GM12873 (cell line): ENCODE measurements at regions not wholly inside any gene's neighbourhood (a gene's known extent, or its start where the extent isn't known, plus 50 kb on each side); places are given as distances from the start of the nearest gene placed in this dataset.

ENCODE experiments used
- CTCF ChIP-seq: IDR thresholded peaks from 2 replicates; pipeline ENCODE4 v1.5.1; 2012; ENCODE audit warnings: low read depth, mild to moderate bottlenecking, moderate library complexity, low read length, control low read depth; ENCODE audit not compliant: insufficient read depth; ENCODE audit errors: missing control alignments

GRCh38 chr9:108039012-108039411 lies 549.4 kb upstream of the KLF4 start:
- TF ChIP-seq CTCF = no peak

GRCh38 chr9:108035487-108035886 lies 545.9 kb upstream of the KLF4 start:
- no peak for TF ChIP-seq CTCF

- no peak for TF ChIP-seq CTCF
Observed at GRCh38 chr9:108033976-108034964, 544.7 kb upstream of the KLF4 start.

- no peak for TF ChIP-seq CTCF
Observed at GRCh38 chr9:108024604-108025003, 535.0 kb upstream of the KLF4 start.

- TF ChIP-seq CTCF = no peak
Observed at GRCh38 chr9:108022246-108022935, 532.8 kb upstream of the KLF4 start.

GRCh38 chr9:108021096-108021710 lies 531.6 kb upstream of the KLF4 start:
- TF ChIP-seq CTCF = no peak

GRCh38 chr9:108019821-108020220 lies 530.3 kb upstream of the KLF4 start:
- TF ChIP-seq CTCF = no peak
